SHP77 (cell line): ENCODE measurements at regions not wholly inside any gene's neighbourhood (a gene's known extent, or its start where the extent isn't known, plus 50 kb on each side); places are given as distances from the start of the nearest gene placed in this dataset.

Source experiments
- DNase-seq, 2 experiments: peaks; one replicate each; lab custom pipeline; 2025; lab: John Stamatoyannopoulos, UW

- DNase-seq = no peak
Observed at GRCh38 chr4:164701665-164702064, 52.3 kb upstream of the SMIM31 start.
